22Rv1 (cell line): ENCODE measurements at regions not wholly inside any gene's neighbourhood (a gene's known extent, or its start where the extent isn't known, plus 50 kb on each side); places are given as distances from the start of the nearest gene placed in this dataset.

Experiments used
- CTCF ChIP-seq: fragments of 450-650 bp; IDR thresholded peaks from 2 replicates; pipeline ENCODE4 v1.5.1; 2017; ENCODE audit warnings: mild to moderate bottlenecking
- ZFX ChIP-seq: fragments of 450-650 bp; IDR thresholded peaks from 2 replicates; pipeline ENCODE4 v1.6.1; 2017; ENCODE audit warnings: antibody characterized with exemption, borderline replicate concordance

GRCh38 chr15:97077975-97078374 is 747.5 kb downstream of the NR2F2 start:
- TF ChIP-seq CTCF (no peak), ZFX (no peak)
